ENCODE measurements at regions not wholly inside any gene's neighbourhood (a gene's known extent, or its start where the extent isn't known, plus 50 kb on each side); places are given as distances from the start of the nearest gene placed in this dataset.

GRCh38 chr1:186618401-186619170 lies 61.6 kb downstream of the PTGS2 start:
- TF ChIP-seq POLR2A (IDR thresholded peaks at IDR 0.05) (no peak), EP300 (IDR thresholded peaks at IDR 0.05) (peak in 1 of 2 donors; percentile 81)
- TF ChIP-seq, protein P1, sequence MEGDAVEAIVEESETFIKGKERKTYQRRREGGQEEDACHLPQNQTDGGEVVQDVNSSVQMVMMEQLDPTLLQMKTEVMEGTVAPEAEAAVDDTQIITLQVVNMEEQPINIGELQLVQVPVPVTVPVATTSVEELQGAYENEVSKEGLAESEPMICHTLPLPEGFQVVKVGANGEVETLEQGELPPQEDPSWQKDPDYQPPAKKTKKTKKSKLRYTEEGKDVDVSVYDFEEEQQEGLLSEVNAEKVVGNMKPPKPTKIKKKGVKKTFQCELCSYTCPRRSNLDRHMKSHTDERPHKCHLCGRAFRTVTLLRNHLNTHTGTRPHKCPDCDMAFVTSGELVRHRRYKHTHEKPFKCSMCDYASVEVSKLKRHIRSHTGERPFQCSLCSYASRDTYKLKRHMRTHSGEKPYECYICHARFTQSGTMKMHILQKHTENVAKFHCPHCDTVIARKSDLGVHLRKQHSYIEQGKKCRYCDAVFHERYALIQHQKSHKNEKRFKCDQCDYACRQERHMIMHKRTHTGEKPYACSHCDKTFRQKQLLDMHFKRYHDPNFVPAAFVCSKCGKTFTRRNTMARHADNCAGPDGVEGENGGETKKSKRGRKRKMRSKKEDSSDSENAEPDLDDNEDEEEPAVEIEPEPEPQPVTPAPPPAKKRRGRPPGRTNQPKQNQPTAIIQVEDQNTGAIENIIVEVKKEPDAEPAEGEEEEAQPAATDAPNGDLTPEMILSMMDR (IDR thresholded peaks at IDR 0.05), result no peak
